NCI-H146 (cell line): ENCODE measurements at regions not wholly inside any gene's neighbourhood (a gene's known extent, or its start where the extent isn't known, plus 50 kb on each side); places are given as distances from the start of the nearest gene placed in this dataset.
"Not testable (repeated sequence)": the region's sequence is repeated elsewhere in the genome, so short reads cannot be mapped to it uniquely, and the experiment has no call there.

Experiments
- DNase-seq: peaks from one replicate; lab custom pipeline; 2025; lab: John Stamatoyannopoulos, UW

DNA sequence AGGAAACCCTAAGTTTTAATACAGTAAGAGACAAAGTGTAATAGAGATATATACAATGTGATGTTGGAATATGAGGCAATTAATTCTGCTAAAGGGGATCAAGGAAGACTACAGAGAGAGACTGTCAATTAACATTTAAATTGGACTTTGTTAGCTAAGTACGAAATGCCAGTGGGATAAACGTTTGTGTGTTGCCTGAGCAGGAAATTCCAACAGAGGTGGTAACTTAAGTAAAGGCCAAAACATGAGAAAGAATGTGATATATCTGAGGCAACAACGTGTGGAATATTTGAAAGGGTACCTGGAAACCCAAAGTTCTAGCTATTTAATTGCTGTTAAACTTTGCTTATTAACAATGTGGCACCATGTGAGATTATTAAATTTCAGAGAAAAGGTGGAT, 1666.9 kb upstream of the WWC1 start:
- no peak for DNase-seq

GRCh38 chr5:166625210-166625865, 1666.1 kb upstream of the WWC1 start:
- no peak for DNase-seq

- DNase-seq = no peak
Measured at GRCh38 chr5:166637295-166637694, 1654.2 kb upstream of the WWC1 start.

- no peak for DNase-seq
Measured at GRCh38 chr5:166639151-166639550, 1652.3 kb upstream of the WWC1 start.

- not testable (repeated sequence) for DNase-seq
Measured at GRCh38 chr5:166640136-166640535, 1651.3 kb upstream of the WWC1 start.

- no peak for DNase-seq
Measured at GRCh38 chr5:166648736-166649135, 1642.7 kb upstream of the WWC1 start.

DNA sequence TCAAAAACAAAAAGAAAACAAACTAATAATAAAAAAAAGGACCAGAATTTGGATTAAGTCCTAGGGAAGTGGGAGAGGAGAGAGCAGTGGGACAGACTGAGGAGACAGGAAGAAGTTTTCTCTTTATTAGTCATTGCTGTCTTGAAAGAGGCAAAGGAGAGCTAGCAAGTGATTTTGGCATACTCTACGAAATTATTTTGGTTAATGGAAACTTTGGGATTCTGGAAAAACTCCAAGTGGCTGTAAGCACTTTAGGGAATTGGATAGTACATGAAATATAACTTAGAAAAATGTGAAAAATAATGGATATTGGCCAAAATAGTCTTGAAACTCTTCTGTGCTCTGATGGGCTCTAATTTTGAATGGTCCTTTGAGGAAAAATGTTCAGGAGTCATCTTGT, 1641.8 kb upstream of the WWC1 start:
- DNase-seq = no peak

- no peak for DNase-seq
Measured at GRCh38 chr5:166651234-166651633, 1640.2 kb upstream of the WWC1 start.

- no peak for DNase-seq
Measured at GRCh38 chr5:166671811-166672210, 1619.6 kb upstream of the WWC1 start.

DNA sequence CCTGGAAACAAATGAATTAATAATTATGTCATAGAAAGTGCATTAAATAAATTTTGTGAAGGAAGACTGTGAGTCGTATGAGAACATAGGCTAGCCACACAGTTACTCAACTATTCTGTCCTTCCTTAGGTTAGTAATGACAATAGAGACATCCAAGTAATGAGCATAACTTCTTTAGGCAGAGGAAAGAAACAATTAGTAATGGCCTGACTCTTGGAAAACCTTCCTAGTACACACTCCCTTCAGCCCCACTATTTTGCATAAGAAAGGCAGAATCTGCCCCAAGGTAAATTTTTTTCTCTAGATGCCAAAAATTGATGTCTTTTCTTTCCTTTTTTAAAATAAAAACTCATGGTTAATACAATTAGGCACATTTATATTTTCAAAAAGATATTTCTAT, 1619.0 kb upstream of the WWC1 start:
- no peak for DNase-seq

- no peak for DNase-seq
Measured at GRCh38 chr5:166677891-166678290, 1613.6 kb upstream of the WWC1 start.

- no peak for DNase-seq
Measured at GRCh38 chr5:166679331-166679730, 1612.1 kb upstream of the WWC1 start.

GRCh38 chr5:166695326-166695725, 1596.1 kb upstream of the WWC1 start:
- no peak for DNase-seq

GRCh38 chr5:166708291-166708690, 1583.2 kb upstream of the WWC1 start:
- no peak for DNase-seq

DNA sequence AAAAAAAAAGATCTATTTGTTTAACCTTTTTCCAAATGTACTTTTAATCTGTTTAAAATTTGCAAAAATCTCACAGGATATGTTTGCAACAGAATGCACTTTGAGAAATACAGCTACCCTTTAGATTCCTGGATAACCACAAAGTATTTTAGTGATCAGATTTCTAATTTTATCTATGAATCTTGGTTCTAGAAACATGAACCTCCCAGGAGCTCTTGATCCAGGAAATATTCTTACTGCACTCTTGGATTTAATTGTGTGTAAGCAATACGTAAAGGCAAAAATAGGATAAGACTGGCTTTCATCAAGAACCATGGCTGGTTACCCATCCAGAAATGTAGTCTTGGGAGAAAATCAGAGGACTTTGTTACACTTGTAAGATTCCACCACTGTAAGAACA, 1581.8 kb upstream of the WWC1 start:
- no peak for DNase-seq

GRCh38 chr5:166710271-166710670, 1581.2 kb upstream of the WWC1 start:
- no peak for DNase-seq

DNA sequence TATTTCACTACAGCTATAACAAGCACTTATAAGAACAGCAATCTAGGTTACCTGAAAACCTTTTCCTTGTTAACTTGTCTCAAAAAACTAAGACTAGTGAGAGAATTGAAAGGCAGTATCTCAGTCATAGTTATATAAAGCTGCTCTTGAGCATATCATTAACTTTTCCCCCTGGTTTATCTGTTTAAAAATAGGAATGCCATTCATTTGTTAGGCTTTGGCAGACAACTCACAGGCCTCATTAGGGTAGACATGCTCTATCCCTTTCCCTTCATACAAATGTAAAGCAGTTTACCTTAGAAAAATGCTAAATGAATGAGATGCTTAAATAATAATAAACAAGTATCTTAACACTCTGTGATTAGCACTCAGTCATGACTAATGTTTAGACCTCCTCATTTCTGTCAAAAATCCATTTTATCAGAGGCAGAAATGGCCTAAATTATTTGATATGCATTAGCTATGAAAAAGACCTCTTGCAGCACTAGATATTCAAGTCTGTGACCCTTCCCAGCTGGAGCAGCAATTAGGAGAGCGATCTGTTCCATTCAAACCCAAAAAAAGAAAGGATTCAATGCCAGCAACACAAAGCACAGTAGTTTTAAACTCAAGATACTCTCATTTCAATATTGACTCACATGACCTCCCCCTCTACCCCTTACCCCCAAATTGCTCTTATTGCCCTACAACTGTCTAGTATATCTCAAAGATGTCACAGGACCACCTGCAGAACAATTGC, 1578.8 kb upstream of the WWC1 start:
- no peak for DNase-seq

DNA sequence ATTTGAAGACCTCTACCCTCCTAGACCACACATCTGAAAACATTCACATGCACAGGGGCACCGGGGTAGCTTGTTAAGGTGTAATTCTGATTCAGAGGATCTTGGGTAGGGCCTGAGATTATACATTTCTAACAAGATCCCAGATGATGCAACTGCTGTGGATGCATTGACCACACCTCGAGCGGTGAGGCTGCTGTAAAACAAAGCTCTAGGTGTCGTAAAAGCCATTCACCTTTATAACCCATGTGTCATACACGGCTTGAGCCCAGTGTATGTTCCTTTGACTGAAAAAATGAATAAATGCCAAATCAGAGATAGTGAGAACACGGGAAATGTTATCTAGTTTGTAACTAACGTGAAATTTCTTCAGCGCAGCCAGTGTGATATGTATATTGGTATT, 1578.2 kb upstream of the WWC1 start:
- no peak for DNase-seq

- DNase-seq = no peak
Measured at GRCh38 chr5:166716856-166717492, 1574.5 kb upstream of the WWC1 start.

- DNase-seq = no peak
Measured at GRCh38 chr5:166719991-166720390, 1571.5 kb upstream of the WWC1 start.

GRCh38 chr5:166722939-166723338, 1568.5 kb upstream of the WWC1 start:
- no peak for DNase-seq

GRCh38 chr5:166724284-166724683, 1567.2 kb upstream of the WWC1 start:
- DNase-seq = no peak

DNA sequence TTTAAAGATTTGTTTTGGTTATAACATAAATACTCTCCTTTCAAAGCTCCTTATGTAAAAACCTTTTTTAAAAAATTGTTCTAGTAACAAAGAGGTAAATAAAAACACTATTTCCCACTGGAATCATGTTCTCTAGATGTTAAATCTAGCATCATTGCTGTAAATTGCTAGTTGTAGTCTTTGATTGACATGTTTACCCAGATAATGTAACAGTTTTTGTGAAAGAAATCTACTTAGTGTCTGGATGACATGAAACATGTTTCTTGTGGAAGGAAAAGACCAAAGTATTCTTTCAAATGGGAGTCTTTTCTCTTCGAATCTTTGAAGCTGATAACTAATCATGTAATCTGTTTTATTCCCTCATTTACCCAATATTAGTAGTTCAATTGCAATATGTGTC, 1565.9 kb upstream of the WWC1 start:
- no peak for DNase-seq
